HG03432 (cell line): ENCODE measurements at regions not wholly inside any gene's neighbourhood (a gene's known extent, or its start where the extent isn't known, plus 50 kb on each side); places are given as distances from the start of the nearest gene placed in this dataset.

Experiments used
- ATAC-seq: cut with Tn5 transposase; IDR thresholded peaks from one replicate; pipeline ENCODE4 v1.9.1; 2021; ENCODE audit warnings: mild to moderate bottlenecking, moderate library complexity; ENCODE audit not compliant: unreplicated experiment

DNA sequence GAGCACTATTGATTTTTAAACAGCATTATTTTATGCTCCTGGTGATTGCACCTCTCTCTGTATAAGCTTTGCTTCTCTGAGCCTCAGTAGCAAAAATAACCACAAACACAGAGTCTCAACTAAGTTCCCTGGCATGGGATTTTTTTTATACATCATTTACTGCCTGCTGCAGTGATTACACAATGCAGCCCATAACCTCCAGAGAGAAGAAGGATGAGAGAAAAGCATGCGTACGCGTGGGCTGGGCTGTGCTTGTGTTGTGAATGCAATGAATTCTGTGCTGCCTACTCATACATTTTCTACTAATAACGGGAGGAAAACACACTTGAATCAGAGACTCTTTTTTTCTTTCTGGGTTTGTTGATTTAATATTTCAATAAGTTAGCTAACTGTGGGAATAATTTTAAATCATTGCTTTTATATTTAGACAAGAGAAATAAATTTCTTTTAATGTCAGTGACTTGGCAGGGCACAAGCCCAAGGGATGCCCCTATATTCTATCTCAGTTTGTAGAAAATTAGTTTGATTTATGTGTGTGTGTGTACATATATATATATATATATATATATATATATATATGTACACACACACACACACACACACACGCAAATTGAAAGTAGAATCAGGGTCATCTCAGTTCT lies 351.5 kb downstream of the MED10 start:
- ATAC-seq: no peak

DNA sequence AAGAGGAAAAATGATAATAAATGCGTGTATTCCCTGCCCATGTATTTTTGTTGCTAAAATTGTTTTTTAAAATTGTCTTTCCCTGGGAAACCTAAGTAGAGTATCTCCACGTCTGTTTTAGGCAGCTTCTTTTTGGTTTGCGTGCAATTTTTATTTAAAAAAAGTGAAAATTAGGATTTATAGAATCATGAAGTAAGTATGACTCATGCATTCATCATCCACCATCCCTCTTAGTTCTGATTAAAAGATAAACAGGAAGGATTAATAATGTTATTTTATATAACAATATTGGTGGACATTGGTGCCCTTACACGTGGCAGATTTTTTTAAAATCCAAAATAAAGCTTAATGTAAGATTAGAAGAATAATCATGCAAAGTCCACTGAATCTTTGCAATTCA lies 358.7 kb downstream of the MED10 start:
- ATAC-seq: no peak

DNA sequence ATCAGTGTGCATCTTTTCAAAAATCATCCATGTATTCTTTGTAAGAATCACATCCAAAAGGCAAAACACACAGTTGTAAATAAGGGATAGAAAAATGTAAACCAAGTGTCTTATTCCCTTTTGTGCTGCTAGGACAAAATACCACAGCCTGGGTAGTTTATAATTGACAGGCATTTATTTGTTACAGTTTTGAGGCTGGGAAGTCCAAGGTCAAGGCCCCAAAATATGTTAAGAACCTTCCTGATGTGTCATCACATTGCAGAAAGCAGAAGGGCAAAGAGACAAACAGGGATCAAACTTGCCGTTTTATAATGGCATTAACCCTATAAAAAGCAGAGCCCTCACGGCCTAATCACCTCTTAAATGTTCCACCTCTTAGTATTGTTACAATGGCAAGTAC lies 364.8 kb downstream of the MED10 start:
- no peak for ATAC-seq

DNA sequence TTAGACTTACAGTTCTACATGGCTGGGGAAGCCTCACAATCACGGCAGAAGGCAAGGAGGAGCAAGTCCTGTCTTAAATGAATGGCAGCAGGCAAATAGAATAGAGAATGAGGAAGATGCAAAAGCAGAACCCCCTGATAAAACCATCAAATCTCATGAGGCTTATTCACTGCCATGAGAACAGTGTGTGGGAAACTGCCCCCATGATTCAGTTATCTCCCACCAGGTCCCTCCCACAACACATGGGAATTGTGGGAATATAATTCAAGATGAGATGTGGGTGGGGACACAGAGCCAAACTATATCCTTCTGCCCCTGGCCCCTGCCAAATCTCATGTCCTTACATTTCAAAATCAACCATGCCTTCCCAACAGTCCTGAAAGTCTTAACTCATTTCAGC lies 367.1 kb downstream of the MED10 start:
- no peak for ATAC-seq

DNA sequence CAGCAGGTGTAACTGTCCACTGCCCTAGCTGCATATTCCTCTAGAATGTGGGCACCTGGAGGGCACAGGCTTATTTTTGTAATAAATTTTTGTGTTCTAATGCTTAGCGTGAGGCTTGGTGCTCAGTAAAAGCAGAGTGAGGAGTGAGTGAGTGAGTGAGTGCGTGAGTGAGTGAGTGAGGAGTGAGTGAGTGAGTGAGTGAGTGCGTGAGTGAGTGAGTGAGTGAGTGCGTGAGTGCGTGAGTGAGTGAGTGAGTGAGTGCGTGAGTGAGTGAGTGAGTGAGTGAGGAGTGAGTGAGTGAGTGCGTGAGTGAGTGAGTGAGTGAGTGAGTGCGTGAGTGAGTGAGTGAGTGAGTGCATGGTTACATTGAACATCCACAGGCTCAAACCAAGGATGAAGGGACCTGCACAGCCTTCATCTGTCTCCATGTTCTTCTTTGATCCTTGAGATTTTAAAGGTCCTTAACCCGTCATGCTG lies 371.5 kb downstream of the MED10 start:
- ATAC-seq: no peak

DNA sequence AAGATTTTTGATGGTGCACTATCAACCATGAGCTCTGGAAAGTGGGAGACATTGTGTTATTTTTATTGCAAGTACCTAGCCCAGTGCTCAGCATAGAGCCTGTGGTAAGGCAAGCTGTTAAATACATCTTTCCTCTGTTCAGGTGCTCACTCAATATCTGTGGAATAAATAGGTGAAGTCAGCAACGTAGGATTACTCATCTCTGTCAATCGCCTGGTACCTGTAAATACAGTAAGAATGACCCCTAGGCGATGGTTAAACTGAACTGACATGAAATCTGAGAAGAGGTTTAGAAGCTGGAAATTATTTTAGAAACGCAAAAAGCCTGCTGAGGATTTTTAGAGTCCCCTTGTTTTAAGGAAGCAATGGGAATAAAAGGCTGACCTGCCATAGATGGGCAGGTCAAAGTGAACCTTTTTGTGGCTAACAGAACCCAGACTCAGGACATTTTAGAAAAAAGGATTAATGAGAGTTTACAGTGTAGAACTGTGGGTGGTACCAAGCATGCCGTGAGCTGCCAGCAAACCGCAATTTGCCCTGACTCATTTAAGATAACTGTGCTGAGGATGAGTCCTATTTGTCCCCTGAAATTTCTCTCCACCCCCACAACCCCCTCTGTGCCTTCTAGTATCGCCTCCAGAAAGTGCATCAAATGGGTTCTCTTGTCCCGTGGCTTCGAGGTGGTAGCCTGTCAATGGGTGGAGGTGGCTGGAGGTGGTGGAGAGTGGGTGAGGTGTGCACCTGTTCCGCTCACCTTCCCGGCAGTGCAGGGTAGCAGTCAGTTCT lies 375.1 kb downstream of the MED10 start:
- no peak for ATAC-seq

DNA sequence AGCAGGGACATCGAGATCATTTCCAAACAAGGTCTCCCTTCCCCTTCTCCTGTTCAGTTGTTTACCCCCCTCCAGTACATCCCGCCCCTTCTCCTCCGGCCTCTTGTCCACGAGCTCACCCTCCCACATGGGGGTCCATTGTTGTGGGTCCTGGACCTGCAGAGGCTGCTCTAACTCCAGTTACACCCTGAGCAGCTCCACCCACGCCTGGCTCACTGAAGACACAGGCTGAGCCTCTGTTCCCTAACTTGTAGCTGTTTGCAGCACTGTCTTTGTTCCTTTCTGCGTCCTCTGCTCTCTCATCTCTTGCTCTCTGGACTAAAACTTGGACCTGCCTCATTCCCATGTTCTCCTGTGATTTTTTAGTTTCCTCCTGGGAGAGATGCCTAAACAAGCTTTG lies 377.5 kb downstream of the MED10 start:
- ATAC-seq: no peak

DNA sequence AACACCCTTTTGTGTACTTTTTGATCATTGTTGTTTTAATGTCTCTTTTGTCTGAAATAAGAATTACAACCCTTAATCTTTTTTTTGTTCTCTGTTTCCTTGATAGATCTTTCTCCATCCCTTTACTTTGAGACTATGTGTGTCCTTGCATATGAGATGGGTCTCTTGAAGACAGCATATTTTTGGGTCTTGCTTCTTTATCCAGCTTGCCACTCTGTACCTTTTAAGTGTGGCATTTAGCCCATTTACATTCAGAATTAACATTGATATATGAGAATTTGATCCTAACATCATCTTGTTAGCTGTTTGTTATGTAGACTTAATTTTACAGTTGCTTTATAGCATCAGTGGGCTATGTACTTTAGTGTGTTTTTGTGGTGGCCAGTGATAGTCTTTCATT lies 382.5 kb downstream of the MED10 start:
- ATAC-seq: no peak

DNA sequence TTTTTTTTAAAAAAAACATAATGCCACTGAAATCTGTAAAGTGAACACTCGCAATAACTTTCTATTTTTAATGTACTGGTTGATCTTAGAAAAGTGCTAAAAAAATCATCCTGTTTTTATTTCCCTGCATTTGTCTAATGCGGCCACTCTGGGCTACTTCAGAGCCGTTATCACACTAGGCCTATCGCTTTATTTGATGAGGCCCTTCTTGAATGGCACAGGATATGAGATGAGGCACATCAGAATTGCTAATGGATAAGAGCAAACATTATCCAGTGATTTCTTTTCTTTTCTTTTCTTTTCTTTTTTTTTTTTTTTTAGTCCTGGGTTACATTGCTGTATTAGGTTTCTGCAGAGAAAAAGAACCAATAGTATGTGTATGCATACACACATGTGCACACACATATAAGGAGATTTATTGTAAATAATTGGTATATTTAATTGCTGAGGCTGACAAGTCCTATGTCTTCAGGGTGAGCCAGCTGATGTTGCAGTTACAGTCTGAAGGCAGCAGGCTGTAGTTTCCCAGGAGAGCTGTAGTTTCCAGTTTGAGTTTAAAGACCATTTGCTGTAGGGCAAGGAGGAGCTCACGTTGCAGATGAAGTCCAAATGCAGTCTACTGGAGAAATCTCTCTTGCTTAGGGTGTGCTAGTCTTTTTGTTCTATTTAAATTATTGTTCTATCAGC lies 391.7 kb downstream of the MED10 start:
- ATAC-seq: no peak

DNA sequence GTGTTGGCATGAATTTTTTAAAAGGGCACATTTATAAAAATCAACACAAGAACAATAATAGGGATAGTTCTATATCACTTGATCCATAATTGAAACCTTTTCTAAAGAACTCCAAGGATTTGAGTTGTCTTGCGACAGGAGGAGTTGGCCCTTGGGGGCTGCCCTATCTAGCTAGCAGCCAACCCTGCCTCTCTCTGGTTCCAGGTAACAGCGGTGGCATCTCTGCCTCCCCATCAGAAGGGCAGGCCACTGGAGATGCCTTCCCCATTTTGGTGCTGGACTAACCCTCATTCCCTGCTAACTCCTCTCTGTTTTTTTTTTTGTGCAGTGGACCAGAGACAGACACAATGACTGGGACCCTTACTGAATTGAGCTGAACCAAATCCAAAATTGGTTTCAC lies 393.0 kb downstream of the MED10 start:
- no peak for ATAC-seq

DNA sequence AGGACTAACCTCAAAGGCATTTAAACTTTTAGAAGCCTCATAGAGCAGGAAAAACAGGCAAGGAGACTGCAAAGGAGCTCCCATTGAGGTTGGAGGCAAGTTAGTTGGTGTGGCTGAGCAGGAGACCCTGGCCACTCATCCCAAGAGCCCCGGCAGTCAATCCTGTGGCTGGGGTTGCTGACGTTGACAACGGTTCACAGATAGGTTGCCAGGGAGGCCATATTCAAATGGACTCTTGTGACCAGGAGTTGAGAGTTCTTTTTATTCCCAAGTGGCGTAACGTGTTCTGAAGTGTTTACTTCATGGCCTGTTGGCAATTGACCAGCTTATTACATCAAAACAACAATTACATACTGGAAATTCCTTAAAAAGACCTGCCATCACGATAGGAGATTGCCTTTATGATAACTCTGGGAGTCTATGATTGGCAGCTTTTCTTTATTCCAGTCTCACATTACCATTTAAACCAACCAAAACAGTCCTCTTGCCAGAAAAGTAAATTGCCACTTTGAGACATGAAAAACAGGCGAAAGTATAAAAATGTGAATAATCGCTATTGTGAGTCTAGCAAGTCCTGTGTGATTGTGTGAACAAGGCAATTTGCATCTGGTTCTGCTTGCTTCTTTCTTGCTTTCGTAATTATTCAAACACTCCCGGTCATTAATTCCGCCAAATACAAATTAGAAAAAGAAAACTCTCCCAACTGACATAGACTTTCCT lies 394.9 kb downstream of the MED10 start:
- no peak for ATAC-seq

DNA sequence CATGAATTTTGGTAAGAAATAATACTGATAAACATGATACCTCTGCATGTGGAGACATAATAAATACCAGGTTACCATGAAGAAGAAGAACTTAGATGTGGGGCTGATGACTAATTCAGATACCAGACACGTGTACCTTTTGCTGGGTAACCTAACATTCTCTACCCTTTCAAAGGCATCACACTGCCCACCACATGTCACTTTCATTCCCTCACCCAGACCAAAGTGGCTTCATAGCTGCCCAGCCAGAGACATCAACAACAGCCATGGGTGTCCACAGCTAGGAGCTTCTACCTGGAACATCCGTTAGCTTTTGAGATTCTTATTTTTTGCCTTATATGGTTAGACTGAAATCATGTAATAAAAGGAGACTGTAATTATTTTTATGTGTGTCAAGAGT lies 396.8 kb downstream of the MED10 start:
- no peak for ATAC-seq

DNA sequence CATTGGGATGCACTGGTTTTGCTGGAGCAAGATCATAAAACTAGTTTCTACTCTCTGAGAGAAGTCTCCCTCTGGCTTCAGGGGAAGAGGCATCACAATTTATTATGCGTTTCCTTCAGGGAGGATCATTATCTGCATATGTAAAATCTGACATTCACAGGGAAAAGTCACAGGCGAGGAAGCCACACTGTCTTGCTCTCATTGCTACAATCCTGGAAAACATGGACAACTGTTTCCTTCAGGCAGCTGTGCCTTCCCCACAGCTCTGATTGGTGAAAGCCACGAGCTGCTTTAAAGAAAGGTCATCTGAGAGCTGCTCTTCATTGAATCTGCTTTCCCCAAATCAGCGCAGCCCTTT lies 397.8 kb downstream of the MED10 start:
- no peak for ATAC-seq

DNA sequence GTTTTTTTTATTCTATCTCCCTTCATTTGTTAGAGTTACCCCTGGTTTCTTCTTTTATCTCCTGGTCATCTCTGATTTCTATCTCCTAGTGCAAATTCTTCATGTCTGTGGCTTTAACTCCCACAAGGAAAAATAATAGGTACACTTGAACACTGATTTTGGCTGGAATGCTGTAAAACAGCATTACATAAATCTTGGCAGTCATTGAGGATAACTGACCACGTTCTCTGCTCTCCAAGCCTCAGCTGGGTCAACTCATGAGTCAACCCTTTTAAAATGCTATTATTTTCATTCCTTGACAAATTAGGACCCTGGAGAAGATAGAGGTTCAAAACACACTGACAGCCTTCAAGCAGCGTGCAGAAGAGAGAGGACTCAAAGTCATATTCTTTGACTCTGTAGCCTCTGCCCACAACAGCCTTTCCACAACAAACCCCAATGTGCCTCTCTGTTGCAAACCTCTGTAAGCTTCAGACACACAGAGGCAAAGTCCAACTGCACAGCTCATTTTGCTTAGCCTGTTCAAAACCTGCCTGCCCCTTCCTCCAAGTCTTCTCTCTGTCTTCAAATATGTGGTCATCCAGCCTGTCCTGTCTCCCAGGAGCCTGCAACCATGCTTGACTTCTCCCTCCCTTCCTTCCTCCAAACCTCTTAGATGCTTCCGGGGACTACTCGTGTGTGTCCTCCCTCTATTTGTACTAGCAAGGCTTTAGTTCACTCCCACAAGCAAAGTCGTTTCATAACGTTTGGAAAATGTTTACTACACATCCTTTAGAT lies 398.4 kb downstream of the MED10 start:
- ATAC-seq: no peak

DNA sequence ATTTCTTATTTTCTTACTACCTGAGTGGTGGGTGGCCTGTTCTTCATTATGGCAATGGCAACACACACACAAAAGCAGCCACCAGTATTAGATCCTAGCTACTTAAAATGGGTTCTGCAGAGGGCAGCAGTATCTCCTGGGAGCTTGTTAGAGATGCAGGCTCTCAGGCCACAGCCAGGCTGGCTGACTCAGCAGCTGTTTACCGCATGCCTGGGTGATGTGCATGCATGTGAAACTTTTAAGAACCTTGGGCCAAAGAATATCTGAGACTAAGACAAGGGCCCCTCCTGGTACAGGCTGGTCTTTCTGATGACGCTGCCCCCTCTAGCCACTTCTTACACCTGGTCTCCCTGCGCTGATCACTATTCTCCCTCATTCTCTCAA lies 399.0 kb downstream of the MED10 start:
- ATAC-seq: no peak

DNA sequence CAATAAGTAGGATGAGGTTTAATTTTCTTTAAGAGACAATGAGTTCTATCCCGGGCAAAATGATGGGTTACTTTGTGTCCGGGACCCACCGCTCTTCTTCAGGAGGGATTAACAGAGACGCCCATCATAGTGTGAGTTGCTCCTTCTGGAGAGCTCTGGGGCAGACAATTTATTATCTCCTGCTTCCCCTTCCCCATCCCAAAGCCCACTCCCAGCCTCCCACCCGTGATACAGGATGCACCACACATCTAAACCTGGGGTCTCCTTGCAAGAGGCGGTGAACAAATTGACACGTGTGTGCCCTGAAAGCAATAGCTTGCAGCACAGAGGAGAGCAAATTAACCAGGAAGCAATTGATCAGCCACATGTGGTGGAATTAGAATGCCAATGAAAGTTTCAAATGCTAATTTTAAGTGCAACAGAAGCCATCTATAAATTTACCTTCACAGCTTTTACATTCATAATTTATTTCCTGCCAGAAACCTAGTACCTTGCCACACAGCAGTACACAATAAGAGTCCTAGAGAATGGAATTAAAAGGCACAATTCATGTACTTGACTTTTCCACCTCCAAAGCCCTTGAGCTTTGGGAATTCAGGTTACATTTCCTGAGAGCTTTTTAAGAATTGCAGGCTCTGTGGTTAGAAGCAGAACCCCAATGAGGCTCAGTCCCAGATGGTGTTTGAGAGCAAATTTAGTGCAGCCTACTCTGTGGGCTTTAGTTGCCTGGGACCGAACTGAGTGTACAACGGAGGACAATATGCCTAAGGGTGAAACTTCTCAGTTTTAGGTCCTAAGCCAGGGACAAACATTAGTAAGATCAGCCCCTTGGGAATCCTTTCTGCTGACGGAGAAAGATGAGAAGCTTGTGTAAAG lies 399.6 kb downstream of the MED10 start:
- no peak for ATAC-seq

DNA sequence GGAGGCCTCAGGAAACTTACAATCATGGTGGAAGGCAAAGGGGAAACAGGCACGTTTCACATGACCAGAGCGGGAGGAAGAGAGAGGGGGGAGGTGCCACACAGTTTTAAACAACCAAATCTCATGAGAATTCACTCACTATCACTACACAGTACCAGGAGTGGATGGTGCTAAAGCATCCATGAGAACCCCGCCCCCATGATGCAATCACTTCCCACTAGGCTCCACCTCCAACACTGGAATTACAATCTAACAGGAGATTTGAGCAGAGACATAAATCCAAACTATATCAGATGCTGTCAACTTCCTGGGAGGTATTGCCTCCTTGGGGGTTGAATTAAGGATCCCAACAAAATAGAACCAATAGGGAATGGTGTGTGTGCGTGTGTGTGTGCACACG lies 407.1 kb downstream of the MED10 start:
- ATAC-seq: no peak

DNA sequence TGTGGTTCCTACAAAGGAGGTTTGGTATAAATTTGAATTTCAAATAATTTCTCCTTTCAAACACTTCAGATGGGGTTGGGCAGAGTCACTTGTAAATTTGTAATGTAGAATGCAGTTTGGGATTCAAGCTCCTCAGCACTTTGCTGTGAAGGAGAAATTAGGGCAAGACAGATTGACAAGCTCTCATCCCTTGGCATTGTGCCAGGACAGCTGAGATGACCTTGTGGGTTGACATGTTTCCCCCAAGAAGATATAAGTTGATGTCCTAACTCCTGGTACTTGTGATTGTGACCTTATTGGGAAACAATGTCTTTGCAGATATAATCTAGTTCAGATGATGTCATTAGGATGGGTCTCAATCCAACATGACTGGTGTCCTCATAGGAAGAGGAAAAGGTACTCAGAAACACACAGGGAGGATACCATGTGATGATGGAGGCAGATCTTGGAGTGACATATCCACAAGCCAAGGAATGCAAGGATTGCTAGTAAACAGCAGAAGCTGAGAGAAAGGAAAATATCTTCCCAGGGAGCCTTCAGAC lies 408.3 kb downstream of the MED10 start:
- no peak for ATAC-seq

DNA sequence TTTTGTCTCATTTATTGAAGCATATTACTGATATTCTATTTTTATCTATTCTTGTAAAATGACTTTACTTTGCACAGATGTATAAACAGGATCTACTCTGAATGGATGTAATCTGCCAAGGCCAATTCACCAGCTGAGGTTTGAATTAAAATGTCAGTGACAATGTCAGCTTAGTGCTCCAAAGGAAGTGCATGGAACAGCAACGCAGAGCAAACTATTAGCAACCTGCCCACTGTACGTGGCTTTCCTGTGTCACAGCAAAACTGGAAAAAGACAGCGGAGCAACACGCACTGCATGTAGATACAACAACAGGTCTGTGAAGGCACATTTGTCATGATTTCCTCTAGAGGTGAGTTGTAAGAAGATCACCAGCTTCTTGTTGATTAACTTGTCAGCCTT lies 409.4 kb downstream of the MED10 start:
- no peak for ATAC-seq

DNA sequence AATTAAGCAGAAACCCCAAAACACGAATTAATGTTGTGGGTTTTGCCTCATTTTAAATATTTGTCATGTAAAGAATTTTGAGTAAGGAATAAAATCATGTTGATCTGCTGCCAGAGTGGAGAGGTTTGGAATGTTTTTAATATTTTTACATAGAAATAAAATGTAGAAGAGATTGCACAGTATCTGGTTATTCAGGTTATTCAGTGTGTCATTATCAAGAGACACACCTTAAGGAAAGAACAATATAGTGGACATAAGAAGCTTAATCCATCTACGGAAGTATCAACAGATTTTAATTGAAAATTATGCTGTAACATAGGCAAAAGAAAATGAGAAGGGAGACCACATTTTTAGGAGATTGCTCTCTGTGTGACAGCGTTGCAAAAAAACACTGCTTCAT lies 410.4 kb downstream of the MED10 start:
- no peak for ATAC-seq
